SJSA1 (cell line): ENCODE measurements at regions not wholly inside any gene's neighbourhood (a gene's known extent, or its start where the extent isn't known, plus 50 kb on each side); places are given as distances from the start of the nearest gene placed in this dataset.

Experiments
- DNase-seq, 2 experiments: peaks; one replicate each; pipeline ENCODE4 v3.0.0-alpha.2; 2015 to 2020; ENCODE audit warnings: low spot score in 2 of 2, low read depth in 1 of 2
- H3K27ac ChIP-seq: fragments of 250-450 bp; sonication (Bioruptor Pico); 2 replicates; pipeline ENCODE4 v1.5.1; 2020; ENCODE audit warnings: mild to moderate bottlenecking, moderate library complexity
- H3K27me3 ChIP-seq: fragments of 250-450 bp; sonication (Bioruptor Pico); replicated peaks from 2 replicates; pipeline ENCODE4 v1.5.1; 2020; ENCODE audit warnings: mild to moderate bottlenecking, moderate library complexity
- H3K36me3 ChIP-seq: fragments of 250-450 bp; sonication (Bioruptor Pico); 2 replicates; pipeline ENCODE4 v1.5.1; 2020; ENCODE audit warnings: mild to moderate bottlenecking
- H3K4me1 ChIP-seq: fragments of 250-450 bp; sonication (Bioruptor Pico); replicated peaks from 2 replicates; pipeline ENCODE4 v1.6.1; 2021; ENCODE audit warnings: mild to moderate bottlenecking
- H3K4me3 ChIP-seq: fragments of 250-450 bp; sonication (Bioruptor Pico); 2 replicates; pipeline ENCODE4 v1.5.1; 2020; ENCODE audit warnings: mild to moderate bottlenecking
- H3K9me3 ChIP-seq: fragments of 250-450 bp; sonication (Bioruptor Pico); replicated peaks from 2 replicates; pipeline ENCODE4 v1.5.1; 2020; ENCODE audit warnings: mild to moderate bottlenecking

DNA sequence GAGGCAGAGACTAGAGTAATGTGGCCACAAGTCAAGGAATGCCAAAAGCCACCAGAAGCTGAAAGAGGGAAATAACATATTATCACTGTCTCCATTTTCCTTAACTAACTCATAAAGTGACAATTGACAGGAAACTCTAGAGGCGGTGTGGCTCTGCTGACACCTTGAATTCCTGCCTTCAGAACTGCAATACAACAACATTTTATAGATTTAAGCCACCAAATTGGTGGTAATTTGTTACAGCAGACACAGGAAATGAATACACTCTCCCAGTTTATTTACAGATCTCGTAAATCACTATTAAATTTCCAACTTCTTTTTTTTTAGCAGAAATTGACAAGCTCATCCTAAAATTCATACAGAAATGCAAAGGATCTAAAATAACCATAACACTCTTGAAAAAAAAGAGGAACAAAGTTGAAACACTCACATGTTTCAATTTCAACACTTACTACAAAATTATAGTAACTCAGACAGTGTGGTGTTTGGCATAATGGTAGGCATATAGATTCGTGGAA lies 449.9 kb downstream of the OTOL1 start:
- Histone ChIP-seq H3K27ac (no peak overlapping the region), H3K4me1 (no peaks in the 10 kb centered on the region), H3K4me3 (no peak overlapping the region), H3K9me3 (peaks cover 4% of the 10 kb centered on the region; the same call in 1 of the 2 replicates), H3K36me3 (no peaks in the 10 kb centered on the region), H3K27me3 (no peaks in the 10 kb centered on the region)
- DNase-seq: no peak

DNA sequence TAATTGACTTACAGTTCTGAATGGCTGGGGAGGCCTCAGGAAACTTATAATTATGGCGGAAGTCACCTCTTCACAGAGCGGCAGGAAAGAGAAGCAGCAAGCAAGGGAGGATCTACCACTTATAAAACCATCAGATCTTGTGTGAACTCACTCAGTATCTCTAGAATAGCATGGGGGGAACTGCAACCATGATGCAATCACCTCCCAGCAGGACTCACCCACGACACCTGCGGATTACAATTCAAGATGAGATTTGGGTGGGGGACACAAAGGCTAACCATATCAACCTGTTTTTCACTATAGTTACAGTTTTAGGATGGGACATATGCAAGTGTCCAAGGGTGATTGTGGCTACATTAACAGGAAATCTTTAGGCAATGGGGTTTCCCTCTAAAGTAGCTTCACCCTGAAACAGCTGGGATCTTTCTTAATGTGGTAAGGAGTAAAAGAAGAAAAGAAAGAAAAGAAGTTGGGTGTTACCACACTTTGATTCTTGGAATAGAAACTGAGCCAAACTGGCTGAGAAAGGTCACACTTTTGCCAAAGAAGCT lies 453.8 kb downstream of the OTOL1 start:
- Histone ChIP-seq H3K4me1 (no peaks in the 10 kb centered on the region), H3K36me3 (no peaks in the 10 kb centered on the region), H3K9me3 (peaks cover 4% of the 10 kb centered on the region), H3K27ac (no peak overlapping the region), H3K4me3 (no peak overlapping the region), H3K27me3 (no peaks in the 10 kb centered on the region)
- no peak for DNase-seq

DNA sequence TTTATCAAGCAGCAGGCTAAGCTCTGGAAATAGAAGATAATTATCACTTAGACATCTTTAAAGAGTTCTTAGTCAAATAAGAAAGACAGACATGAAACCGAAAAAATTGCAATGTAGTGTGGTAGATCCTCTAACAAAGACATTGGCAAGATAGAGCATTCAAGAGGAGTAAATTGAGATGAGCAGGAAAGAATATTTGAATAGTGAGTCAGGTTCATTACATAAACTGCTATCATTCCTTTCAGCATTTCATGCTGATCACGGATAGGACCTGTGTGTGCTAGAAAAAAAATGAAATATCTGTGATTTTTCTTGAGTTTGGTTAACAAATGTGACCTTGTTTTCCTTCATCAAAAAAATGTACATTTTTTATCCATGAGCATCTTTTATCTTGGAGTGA lies 460.9 kb downstream of the OTOL1 start:
- Histone ChIP-seq H3K27ac (no peak overlapping the region), H3K27me3 (no peaks in the 10 kb centered on the region), H3K4me3 (no peak overlapping the region), H3K36me3 (no peaks in the 10 kb centered on the region), H3K4me1 (no peaks in the 10 kb centered on the region), H3K9me3 (no peaks in the 10 kb centered on the region; the same call in 1 of the 2 replicates)
- no peak for DNase-seq

DNA sequence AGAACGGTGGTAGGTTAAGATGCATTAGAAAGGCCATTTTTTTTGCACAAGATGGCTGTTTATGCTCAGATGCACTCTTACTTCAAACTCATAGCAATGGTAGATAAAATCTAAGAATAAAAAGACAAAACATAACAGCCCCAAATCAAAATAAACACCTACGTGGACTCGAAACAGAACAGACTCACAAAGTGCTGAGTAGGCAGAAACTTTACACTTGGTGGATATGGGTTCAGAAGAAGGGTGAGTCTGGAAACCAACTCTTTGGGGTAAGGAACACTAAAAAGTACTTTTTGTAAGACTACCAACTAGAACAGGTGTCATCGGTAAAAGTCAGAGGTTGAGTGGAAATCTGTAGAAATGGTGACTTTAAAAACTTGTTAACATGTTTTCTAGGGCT lies 468.2 kb downstream of the OTOL1 start:
- Histone ChIP-seq H3K36me3 (no peaks in the 10 kb centered on the region), H3K4me3 (no peak overlapping the region), H3K27ac (no peak overlapping the region), H3K4me1 (no peaks in the 10 kb centered on the region), H3K27me3 (no peaks in the 10 kb centered on the region), H3K9me3 (no peaks in the 10 kb centered on the region)
- DNase-seq: no peak

DNA sequence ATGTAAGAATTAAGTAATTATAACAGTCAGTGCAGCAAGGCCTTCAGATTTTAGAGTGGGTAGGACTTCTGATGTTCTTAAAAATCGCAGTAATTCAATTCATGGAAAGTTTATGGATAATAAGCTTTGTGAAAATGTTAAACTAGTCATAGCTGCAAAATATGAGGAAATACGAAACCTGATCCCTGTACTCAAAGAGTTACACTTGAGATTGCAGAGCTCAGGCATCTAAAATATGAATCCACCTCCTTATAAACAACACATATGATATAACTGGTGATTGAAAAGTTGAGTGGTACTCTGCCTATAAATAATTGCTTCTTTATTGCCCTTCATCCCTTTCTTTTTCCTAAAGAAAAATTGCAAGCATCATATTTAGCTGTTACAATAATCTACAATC lies 473.3 kb downstream of the OTOL1 start:
- H3K27ac ChIP-seq: no peak overlapping the region
- no peak overlapping the region for H3K4me3 ChIP-seq
- no peaks in the 10 kb centered on the region for H3K4me1 ChIP-seq
- no peaks in the 10 kb centered on the region for H3K27me3 ChIP-seq
- DNase-seq: no peak
- H3K9me3 ChIP-seq: no peaks in the 10 kb centered on the region
- no peaks in the 10 kb centered on the region for H3K36me3 ChIP-seq

DNA sequence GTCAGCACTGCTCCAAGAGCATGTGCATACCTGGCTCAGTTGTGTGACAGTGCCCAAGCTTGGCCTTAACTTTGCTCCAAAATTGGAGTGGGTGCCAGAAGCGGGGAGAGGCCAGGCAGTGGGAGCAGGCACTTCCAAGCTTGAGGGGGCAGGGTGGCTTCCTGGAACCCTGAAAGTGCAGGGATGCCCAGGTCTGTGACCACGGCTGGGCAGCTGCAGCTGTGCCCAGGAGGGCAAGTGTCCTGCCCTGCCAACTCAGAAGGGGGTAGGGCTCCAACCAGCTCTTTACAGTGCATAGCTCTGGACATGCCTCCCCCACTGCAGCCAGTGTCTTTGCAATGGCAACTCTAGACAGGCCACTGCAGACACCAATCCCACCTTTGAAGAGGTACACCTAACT lies 478.6 kb downstream of the OTOL1 start:
- no peaks in the 10 kb centered on the region for H3K9me3 ChIP-seq
- no peaks in the 10 kb centered on the region for H3K4me1 ChIP-seq
- H3K27ac ChIP-seq: no peak overlapping the region
- DNase-seq: no peak
- no peak overlapping the region for H3K4me3 ChIP-seq
- H3K36me3 ChIP-seq: no peaks in the 10 kb centered on the region
- no peaks in the 10 kb centered on the region for H3K27me3 ChIP-seq

DNA sequence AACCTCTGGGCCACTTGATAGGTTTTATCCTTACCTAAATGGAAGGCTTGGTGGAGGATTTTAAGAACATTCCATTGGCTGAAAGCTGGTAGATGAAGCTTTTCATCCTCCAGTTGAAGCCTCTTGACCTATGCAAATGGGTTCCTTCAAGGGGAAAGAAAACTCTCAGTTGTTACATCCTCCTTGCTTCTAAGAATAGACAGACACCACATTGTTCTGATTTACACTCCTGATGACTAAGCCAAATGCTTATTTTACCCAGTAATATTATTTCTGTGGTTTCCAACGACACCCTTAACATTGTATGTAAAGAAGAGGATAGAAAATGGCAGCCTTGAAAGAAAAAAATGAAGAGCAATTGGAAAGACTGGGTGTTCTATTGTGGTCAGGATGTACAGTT lies 480.5 kb downstream of the OTOL1 start:
- Histone ChIP-seq H3K36me3 (no peaks in the 10 kb centered on the region), H3K27me3 (no peaks in the 10 kb centered on the region), H3K27ac (no peak overlapping the region), H3K4me3 (no peak overlapping the region), H3K4me1 (no peaks in the 10 kb centered on the region), H3K9me3 (no peaks in the 10 kb centered on the region)
- no peak for DNase-seq

DNA sequence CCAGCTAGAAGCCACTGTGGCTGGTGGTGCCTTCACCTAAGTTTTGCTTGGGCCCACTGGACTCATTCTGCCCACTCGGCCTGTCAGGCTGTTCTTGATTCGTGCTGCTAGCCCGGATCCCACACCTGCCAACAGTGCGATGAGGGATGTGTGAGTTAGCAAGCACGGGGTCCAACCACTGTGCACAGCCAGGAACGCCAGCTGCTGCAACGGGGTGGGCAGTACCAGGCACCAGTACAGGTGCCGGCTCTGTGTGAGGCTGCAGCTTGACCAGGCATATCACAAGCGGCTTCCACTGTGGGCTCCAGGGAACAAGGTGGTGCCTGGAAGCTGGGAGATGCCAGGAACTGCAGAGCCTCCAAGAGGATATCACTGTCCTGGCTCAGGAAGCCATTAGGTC lies 481.2 kb downstream of the OTOL1 start:
- Histone ChIP-seq H3K36me3 (no peaks in the 10 kb centered on the region), H3K9me3 (no peaks in the 10 kb centered on the region; the same call in 1 of the 2 replicates)
- no peak for DNase-seq

DNA sequence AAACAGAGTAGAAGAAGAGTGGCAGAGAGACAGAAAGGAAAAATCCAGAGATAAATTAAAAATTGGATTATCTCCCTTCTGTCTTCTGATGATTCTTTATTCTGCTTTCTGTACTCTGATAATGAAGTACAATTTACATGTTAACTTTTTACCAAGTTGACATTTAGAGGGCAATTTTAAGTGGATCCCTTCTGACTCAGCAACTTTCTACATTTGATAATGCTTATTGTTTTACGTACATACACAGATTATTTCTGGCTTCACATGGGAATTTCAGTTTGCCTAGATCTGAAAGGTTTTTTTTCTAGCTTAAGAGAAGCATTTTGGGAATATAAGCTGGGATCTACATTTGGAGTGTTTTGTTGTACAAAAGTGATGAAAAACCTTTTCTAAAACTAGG lies 491.3 kb downstream of the OTOL1 start:
- Histone ChIP-seq H3K36me3 (no peaks in the 10 kb centered on the region), H3K4me3 (no peak overlapping the region), H3K27ac (no peak overlapping the region), H3K4me1 (no peaks in the 10 kb centered on the region), H3K9me3 (no peaks in the 10 kb centered on the region; the same call in 1 of the 2 replicates), H3K27me3 (no peaks in the 10 kb centered on the region)
- DNase-seq: no peak

More for the DNA sequence above, 481.2 kb downstream of the OTOL1 start:
- H3K4me3 ChIP-seq: no peak overlapping the region
- no peaks in the 10 kb centered on the region for H3K4me1 ChIP-seq
- no peaks in the 10 kb centered on the region for H3K27me3 ChIP-seq
- H3K27ac ChIP-seq: no peak overlapping the region

DNA sequence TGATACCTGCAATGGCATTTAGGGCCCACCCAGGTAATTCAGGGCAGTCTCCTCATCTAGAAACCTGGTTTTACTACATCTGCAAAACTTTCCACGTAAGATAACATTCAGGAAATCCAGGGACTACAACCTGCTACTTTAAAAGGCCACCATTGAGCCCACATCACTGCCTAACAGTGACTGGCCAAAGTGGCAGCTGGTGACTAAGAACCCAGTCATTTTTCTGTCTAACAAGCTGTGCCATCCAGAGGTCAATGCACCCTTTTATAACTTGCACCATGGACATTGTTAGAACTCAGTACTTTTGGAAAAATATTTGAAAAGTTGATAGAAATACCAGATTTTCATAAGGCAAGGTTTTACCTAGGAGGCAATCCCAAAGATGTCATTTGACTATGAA lies 492.4 kb downstream of the OTOL1 start:
- H3K4me3 ChIP-seq: no peak overlapping the region
- H3K9me3 ChIP-seq: no peaks in the 10 kb centered on the region
- H3K4me1 ChIP-seq: no peaks in the 10 kb centered on the region
- H3K36me3 ChIP-seq: no peaks in the 10 kb centered on the region
- H3K27ac ChIP-seq: no peak overlapping the region
- no peak for DNase-seq
- H3K27me3 ChIP-seq: no peaks in the 10 kb centered on the region

DNA sequence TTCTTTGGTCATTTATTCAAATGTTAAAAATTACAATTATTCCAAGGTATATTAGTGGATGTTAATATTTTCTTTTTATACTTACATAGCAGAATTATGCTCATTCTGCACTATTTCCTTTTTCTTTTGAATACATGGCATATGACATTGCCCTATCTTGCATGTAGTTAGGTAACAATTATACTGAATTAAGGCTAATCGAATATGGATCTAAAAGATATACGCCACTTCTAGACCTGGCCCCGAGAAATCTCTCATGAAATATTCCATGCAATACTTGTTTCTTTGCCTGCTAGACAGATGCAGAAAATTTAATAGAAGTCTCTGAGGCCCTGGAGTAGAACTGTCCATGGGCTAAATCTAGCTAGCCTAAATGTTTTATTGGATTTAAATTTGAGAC lies 493.4 kb downstream of the OTOL1 start:
- no peak for DNase-seq
- H3K4me3 ChIP-seq: no peak overlapping the region
- no peaks in the 10 kb centered on the region for H3K4me1 ChIP-seq
- H3K27ac ChIP-seq: no peak overlapping the region
- no peaks in the 10 kb centered on the region for H3K36me3 ChIP-seq
- H3K9me3 ChIP-seq: no peaks in the 10 kb centered on the region
- H3K27me3 ChIP-seq: no peaks in the 10 kb centered on the region

DNA sequence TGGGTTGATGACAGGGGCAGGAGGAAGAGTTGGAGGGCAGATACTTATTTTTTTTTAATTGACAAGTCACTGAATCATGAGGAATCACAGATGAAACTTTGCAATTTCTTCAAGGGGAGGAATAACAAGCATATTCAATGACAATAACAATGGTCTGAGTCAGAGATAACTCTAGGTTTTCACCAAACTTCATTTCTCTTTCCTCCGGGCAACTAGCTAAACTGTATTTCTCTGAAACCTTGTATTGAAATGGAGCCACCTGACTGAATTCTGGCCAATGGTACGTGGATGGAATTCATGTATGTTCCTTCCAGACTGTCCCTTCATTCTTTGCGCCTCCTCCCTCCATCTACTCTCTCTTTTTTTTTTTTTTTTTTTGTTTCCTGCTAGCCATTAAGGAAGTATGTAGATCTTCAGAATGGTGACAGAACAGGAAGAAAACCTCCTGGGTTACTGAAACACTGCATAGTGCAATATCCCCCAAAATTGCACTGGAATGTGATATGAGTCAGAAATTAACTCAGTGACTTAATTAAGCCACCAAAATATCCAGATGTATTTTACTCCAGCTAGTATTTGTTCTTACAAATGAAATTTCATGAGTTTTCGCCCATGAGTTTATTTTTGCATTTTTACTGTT lies 495.4 kb downstream of the OTOL1 start:
- Histone ChIP-seq H3K9me3 (no peaks in the 10 kb centered on the region), H3K36me3 (no peaks in the 10 kb centered on the region), H3K27me3 (no peaks in the 10 kb centered on the region), H3K4me1 (no peaks in the 10 kb centered on the region), H3K4me3 (no peak overlapping the region), H3K27ac (no peak overlapping the region)
- no peak for DNase-seq

DNA sequence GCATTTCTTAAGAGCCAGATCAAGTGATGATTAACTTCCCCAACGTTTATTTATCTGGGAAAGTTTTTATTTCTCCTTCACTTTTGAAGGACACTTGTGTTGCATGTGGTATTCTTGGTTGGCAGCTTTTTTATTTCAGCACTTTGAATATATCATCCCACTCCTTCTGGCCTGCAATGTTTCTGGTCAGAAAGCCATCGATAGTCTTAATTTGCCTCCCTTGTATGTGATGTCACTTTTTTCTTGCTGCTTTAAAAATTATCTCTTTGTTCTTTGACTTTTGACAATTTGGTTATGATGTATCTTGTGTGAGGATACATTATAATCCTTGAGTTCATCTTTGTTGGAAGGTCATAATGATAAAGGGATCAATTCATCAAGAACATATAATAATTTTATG lies 503.2 kb downstream of the OTOL1 start:
- H3K4me1 ChIP-seq: no peaks in the 10 kb centered on the region
- H3K9me3 ChIP-seq: 0 out of 2 replicates have a peak, but pooled peaks cover 3% of the 10 kb centered on the region
- no peak for DNase-seq
- no peaks in the 10 kb centered on the region for H3K27me3 ChIP-seq
- H3K36me3 ChIP-seq: no peaks in the 10 kb centered on the region
- H3K27ac ChIP-seq: no peak overlapping the region
- H3K4me3 ChIP-seq: no peak overlapping the region

DNA sequence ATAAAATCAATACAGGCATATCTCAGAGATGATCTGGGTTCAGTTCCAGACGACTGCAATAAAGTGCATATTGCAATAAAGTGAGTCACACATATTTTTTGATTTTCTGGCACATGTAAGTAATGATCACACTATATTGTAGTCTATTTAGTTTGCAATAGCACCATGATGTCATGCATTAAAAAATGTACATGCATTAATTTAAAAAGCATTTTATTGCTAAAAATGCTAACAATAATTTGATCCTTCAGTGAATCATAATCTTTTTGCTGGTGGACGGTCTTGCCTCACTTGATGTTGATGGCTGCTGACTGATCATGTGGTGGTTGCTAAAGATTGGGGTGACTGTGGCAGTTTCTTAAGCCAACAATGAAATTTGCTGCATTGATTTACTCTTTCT lies 511.1 kb downstream of the OTOL1 start:
- no peaks in the 10 kb centered on the region for H3K4me1 ChIP-seq
- H3K4me3 ChIP-seq: no peak overlapping the region
- no peak for DNase-seq
- no peak overlapping the region for H3K27ac ChIP-seq
- 0 out of 2 replicates have a peak, but pooled peaks cover 3% of the 10 kb centered on the region for H3K9me3 ChIP-seq
- H3K36me3 ChIP-seq: no peaks in the 10 kb centered on the region
- no peaks in the 10 kb centered on the region for H3K27me3 ChIP-seq

DNA sequence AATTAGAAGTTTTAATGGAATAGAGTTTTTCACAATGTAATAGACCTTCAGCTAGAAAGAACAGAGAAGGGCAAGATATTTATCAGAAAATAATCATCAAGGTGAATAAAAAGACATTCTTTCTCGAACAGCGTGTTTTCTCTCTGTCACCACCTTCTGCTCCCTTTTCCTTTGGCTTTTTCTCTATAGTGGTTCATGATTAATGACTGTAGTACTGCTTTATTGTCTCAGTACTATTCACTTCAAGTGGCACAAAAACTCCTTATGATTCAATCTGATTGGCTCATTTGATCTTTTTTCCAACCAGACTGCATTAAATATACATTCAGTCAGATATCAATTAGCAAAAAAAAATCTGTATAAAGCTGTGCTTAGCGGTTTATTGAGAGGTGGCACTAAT lies 516.0 kb downstream of the OTOL1 start:
- Histone ChIP-seq H3K4me1 (no peaks in the 10 kb centered on the region), H3K27me3 (no peaks in the 10 kb centered on the region), H3K27ac (no peak overlapping the region), H3K9me3 (0 out of 2 replicates have a peak, but pooled peaks cover 3% of the 10 kb centered on the region), H3K4me3 (no peak overlapping the region), H3K36me3 (no peaks in the 10 kb centered on the region)
- DNase-seq: no peak
